ENCODE measurements at regions not wholly inside any gene's neighbourhood (a gene's known extent, or its start where the extent isn't known, plus 50 kb on each side); places are given as distances from the start of the nearest gene placed in this dataset.

- peak; percentile 89 for TF ChIP-seq ZNF281 (CRISPR knock-in tag; IDR thresholded peaks at IDR 0.05; ENCODE audit: borderline replicate concordance)
- peak; percentile 59; the same call in 1 of the 2 replicates for TF ChIP-seq ZNF776 (CRISPR knock-in tag; IDR thresholded peaks at IDR 0.05)
- no peak for TF ChIP-seq ZNF550 (CRISPR knock-in tag; IDR thresholded peaks at IDR 0.05; ENCODE audit: borderline replicate concordance)
- TF ChIP-seq SAFB2 (CRISPR knock-in tag; IDR thresholded peaks at IDR 0.05; ENCODE audit: borderline replicate concordance, low read depth) = peak; percentile 86; the same call in 1 of the 2 replicates
- TF ChIP-seq HMG20B (CRISPR knock-in tag; conservative IDR thresholded peaks at IDR 0.05) = 0 out of 2 replicates have a peak, but pooled peaks have one; percentile 41
- TF ChIP-seq ZNF691 (CRISPR knock-in tag; IDR thresholded peaks at IDR 0.05; ENCODE audit: borderline replicate concordance, low read depth) = peak; percentile 59; the same call in 1 of the 2 replicates
- TF ChIP-seq ZNF274 (CRISPR knock-in tag; IDR thresholded peaks at IDR 0.05) = peak; percentile 5; the same call in 1 of the 2 replicates
- peak; percentile 78 for TF ChIP-seq ELF3 (CRISPR knock-in tag; IDR thresholded peaks at IDR 0.05)
- TF ChIP-seq NONO (IDR thresholded peaks at IDR 0.05) = no peak
- TF ChIP-seq NONO (CRISPR knock-in tag; conservative IDR thresholded peaks at IDR 0.05) = peak; percentile 64
- 0 out of 2 replicates have a peak, but pooled peaks have one; percentile 54 for TF ChIP-seq SMAD3 (CRISPR knock-in tag; IDR thresholded peaks at IDR 0.05)
- no peak; the same call in 1 of the 2 replicates for TF ChIP-seq ZNF784 (CRISPR knock-in tag; IDR thresholded peaks at IDR 0.05; ENCODE audit: borderline replicate concordance)
- 0 out of 2 replicates have a peak, but pooled peaks have one; percentile 17 for TF ChIP-seq FOXJ3 (CRISPR knock-in tag; IDR thresholded peaks at IDR 0.05; ENCODE audit: borderline replicate concordance)
- peak; percentile 67 for TF ChIP-seq ZNF574 (CRISPR knock-in tag; IDR thresholded peaks at IDR 0.05)
- peak; percentile 47 for TF ChIP-seq HNRNPLL (IDR thresholded peaks at IDR 0.05; ENCODE audit: low read depth, low read length, poor library complexity, severe bottlenecking)
- TF ChIP-seq BRD4 (CRISPR knock-in tag; IDR thresholded peaks at IDR 0.05) = peak; percentile 80
- TF ChIP-seq PRDM10 (CRISPR knock-in tag; IDR thresholded peaks at IDR 0.05; ENCODE audit: low read depth) = peak; percentile 49; the same call in 1 of the 2 replicates
These were observed 52.7 kb upstream of the CD34 start (continued) for GRCh38 chr1:207963427-207964194.
